Fibroblast of the aortic adventitia (primary cell): ENCODE measurements at regions not wholly inside any gene's neighbourhood (a gene's known extent, or its start where the extent isn't known, plus 50 kb on each side); places are given as distances from the start of the nearest gene placed in this dataset.

ENCODE experiments used
- DNase-seq: peaks from one replicate; pipeline ENCODE4 v3.0.0-alpha.2; 2010; ENCODE audit warnings: low read depth
- H3K4me3 ChIP-seq: 2 replicates; pipeline ENCODE4 v1.5.1; 2011; ENCODE audit warnings: low read depth, mild to moderate bottlenecking, control low read depth, low read length, moderate library complexity
- TF ChIP-seq, protein P1 (sequence below): IDR thresholded peaks from 2 replicates; pipeline ENCODE4 v1.5.1; 2011; ENCODE audit warnings: mild to moderate bottlenecking, low read length, control low read depth, inconsistent platforms; ENCODE audit not compliant: insufficient read depth

DNA sequence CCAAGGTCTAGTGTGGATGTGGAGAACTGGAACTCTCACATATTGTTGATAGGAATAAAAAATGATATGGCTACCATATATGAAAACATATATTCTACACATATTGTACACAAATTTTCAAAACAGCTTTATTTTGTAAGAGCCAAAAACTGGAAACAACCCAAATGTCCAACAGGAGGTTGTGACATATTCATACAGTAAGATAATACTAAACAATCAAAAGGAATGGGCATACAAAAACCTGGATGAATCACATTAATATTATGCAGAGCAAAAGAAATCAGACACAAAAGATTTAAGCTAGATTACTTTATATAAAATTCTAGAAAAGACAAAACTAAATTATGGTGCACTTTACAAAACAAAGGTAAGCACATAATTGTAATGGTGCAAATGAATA, 223.9 kb downstream of the SIM1 start:
- TF ChIP-seq, protein P1, sequence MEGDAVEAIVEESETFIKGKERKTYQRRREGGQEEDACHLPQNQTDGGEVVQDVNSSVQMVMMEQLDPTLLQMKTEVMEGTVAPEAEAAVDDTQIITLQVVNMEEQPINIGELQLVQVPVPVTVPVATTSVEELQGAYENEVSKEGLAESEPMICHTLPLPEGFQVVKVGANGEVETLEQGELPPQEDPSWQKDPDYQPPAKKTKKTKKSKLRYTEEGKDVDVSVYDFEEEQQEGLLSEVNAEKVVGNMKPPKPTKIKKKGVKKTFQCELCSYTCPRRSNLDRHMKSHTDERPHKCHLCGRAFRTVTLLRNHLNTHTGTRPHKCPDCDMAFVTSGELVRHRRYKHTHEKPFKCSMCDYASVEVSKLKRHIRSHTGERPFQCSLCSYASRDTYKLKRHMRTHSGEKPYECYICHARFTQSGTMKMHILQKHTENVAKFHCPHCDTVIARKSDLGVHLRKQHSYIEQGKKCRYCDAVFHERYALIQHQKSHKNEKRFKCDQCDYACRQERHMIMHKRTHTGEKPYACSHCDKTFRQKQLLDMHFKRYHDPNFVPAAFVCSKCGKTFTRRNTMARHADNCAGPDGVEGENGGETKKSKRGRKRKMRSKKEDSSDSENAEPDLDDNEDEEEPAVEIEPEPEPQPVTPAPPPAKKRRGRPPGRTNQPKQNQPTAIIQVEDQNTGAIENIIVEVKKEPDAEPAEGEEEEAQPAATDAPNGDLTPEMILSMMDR: no peak
- H3K4me3 ChIP-seq: no peak overlapping the region
- DNase-seq: no peak

- TF ChIP-seq, protein P1: no peak
- H3K4me3 ChIP-seq: no peak overlapping the region
- no peak for DNase-seq
Observed at GRCh38 chr6:100237821-100238220, 226.9 kb downstream of the SIM1 start.

GRCh38 chr6:100236389-100236788, 228.3 kb downstream of the SIM1 start:
- TF ChIP-seq, protein P1: no peak
- no peak overlapping the region for H3K4me3 ChIP-seq
- no peak for DNase-seq

DNA sequence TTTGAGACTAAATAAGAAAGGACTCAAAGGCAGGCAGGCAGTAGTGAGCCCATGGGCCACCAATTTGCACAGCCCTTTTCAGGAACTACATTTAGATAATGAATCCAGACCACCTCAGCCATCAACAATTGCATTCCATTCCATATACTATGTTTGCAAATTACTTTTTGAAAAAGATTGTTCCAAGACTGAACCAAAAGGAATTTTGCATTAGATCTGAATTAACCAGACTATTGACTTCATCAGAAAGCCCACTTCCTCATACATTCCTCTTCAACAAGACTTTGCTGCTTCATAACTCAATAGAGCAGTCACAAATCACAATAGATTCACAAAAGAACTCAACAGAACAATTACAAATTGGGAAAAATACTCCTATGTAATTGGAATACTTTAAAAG, 229.1 kb downstream of the SIM1 start:
- TF ChIP-seq, protein P1: no peak
- H3K4me3 ChIP-seq: no peak overlapping the region
- no peak for DNase-seq

- DNase-seq: no peak
- no peak overlapping the region for H3K4me3 ChIP-seq
- TF ChIP-seq, protein P1: no peak
Observed at GRCh38 chr6:100234625-100235024, 230.1 kb downstream of the SIM1 start.

GRCh38 chr6:100232781-100233573, 231.7 kb downstream of the SIM1 start:
- no peak for DNase-seq
- H3K4me3 ChIP-seq: no peak overlapping the region
- TF ChIP-seq, protein P1: no peak

- TF ChIP-seq, protein P1: no peak
Observed at GRCh38 chr6:100230953-100231316, 233.8 kb downstream of the SIM1 start.

More at GRCh38 chr6:100230953-100231316, 233.8 kb downstream of the SIM1 start:
- DNase-seq: peak; percentile 72
- no peak overlapping the region for H3K4me3 ChIP-seq
